ENCODE measurements at regions not wholly inside any gene's neighbourhood (a gene's known extent, or its start where the extent isn't known, plus 50 kb on each side); places are given as distances from the start of the nearest gene placed in this dataset.

GRCh38 chr2:220034426-220035130 lies 407.1 kb downstream of the SLC4A3 start:
- no peak for TF ChIP-seq ZFX (IDR thresholded peaks at IDR 0.05; ENCODE audit: borderline replicate concordance)
- TF ChIP-seq, protein P1, sequence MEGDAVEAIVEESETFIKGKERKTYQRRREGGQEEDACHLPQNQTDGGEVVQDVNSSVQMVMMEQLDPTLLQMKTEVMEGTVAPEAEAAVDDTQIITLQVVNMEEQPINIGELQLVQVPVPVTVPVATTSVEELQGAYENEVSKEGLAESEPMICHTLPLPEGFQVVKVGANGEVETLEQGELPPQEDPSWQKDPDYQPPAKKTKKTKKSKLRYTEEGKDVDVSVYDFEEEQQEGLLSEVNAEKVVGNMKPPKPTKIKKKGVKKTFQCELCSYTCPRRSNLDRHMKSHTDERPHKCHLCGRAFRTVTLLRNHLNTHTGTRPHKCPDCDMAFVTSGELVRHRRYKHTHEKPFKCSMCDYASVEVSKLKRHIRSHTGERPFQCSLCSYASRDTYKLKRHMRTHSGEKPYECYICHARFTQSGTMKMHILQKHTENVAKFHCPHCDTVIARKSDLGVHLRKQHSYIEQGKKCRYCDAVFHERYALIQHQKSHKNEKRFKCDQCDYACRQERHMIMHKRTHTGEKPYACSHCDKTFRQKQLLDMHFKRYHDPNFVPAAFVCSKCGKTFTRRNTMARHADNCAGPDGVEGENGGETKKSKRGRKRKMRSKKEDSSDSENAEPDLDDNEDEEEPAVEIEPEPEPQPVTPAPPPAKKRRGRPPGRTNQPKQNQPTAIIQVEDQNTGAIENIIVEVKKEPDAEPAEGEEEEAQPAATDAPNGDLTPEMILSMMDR (IDR thresholded peaks at IDR 0.05): no peak
- no peak overlapping the region for H3K27ac ChIP-seq

DNA sequence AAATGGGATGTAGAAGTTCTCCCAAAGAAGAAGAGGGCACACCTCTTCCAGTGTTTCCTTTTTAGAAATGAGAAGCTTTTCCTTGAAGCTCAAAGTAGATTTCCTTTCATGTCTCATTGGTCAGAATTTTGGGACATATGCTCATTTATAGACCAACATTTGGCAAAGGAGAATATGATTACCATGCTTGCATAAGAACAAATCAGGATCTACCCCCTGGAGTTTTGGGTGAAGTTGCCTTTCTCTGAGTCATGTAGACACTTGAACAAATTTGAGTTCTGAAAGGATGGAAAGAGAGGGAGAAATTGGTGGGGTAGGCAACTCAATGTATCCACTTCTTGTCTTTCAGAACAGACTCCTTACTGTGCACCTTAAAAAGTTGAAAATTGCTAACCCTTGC lies 409.0 kb downstream of the SLC4A3 start:
- no peak overlapping the region for H3K27ac ChIP-seq
- TF ChIP-seq, protein P1 (IDR thresholded peaks at IDR 0.05): no peak

GRCh38 chr2:220040346-220040745 lies 412.9 kb downstream of the SLC4A3 start:
- no peak for TF ChIP-seq ZFX (IDR thresholded peaks at IDR 0.05; ENCODE audit: borderline replicate concordance)
- TF ChIP-seq, protein P1 (IDR thresholded peaks at IDR 0.05): no peak
- no peak overlapping the region for H3K27ac ChIP-seq

GRCh38 chr2:220041447-220041846 lies 414.0 kb downstream of the SLC4A3 start:
- no peak overlapping the region for H3K27ac ChIP-seq
- TF ChIP-seq ZFX (IDR thresholded peaks at IDR 0.05; ENCODE audit: borderline replicate concordance): no peak
- TF ChIP-seq, protein P1 (IDR thresholded peaks at IDR 0.05): no peak

- TF ChIP-seq ZFX (IDR thresholded peaks at IDR 0.05; ENCODE audit: borderline replicate concordance): no peak
- TF ChIP-seq, protein P1 (IDR thresholded peaks at IDR 0.05): no peak
- H3K27ac ChIP-seq: no peak overlapping the region
Measured at GRCh38 chr2:220043155-220043989, 415.9 kb downstream of the SLC4A3 start.

DNA sequence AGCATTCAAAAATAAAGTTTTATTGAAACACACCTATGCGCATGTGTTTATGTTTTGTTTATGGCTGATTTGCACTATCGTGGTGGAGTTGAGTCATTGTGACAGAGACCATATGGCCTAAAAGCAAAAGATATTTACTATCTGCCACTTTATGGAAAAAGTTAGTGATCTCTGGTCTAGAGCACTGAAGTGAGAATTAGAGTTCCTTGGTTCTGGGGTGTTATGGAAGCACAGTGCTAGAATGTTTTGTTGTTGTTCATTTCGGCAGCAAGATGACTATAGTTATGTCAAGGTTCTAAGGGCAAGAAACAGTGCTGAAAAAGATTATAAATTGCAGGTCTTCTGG lies 416.5 kb downstream of the SLC4A3 start:
- TF ChIP-seq ZFX (IDR thresholded peaks at IDR 0.05; ENCODE audit: borderline replicate concordance): no peak
- H3K27ac ChIP-seq: no peak overlapping the region

DNA sequence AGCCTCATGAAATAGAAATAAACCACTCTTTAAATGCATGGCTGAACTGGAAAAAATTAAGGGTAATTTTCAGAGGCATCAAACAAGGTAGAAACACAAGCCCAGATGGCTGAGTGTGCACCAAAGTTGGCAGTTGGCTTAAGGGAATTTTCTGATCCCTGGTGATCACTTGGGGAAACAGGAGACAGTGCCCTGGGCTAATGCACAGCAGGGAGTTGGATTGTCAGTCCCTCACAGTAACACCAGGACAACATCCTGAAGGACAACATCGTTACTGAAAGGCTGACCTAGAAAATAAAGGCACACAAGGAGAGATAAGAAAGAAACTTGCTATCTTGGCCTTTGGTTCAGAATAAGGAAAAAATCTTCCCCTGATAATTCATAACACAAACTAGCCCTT lies 417.0 kb downstream of the SLC4A3 start:
- TF ChIP-seq ZFX (IDR thresholded peaks at IDR 0.05; ENCODE audit: borderline replicate concordance): no peak
- TF ChIP-seq, protein P1 (IDR thresholded peaks at IDR 0.05): no peak
- no peak overlapping the region for H3K27ac ChIP-seq

Data from 22Rv1 (cell line).